Dermis microvascular lymphatic vessel endothelial cell (primary cell): ENCODE measurements at regions not wholly inside any gene's neighbourhood (a gene's known extent, or its start where the extent isn't known, plus 50 kb on each side); places are given as distances from the start of the nearest gene placed in this dataset.

Experiments
- DNase-seq, 2 donors: peaks; one replicate each; pipeline versions ENCODE4 v3.0.0 to v3.0.0-alpha.2; 2010; ENCODE audit warnings: low read depth in 2 of 2

DNA sequence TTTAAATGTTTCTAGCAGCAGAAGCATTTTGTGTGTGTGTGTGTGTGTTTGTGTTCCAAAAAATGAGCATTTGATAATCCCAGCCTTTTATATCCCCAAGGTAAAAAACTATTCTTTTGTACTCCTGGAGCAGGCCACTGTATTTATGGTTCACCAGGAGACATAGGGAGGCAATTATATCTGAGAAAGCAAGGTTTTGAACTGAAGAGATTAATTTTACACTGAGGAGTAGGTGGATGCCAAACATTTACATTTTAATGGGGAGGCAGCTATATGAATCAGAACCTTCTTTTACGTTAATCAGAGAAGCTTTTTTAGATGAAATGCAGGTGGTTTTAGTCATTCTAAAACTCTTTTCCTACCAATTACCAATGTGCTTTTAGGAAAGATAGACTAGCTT, 1374.0 kb upstream of the TENM4 start:
- DNase-seq = no peak

- no peak for DNase-seq
Observed at GRCh38 chr11:80810695-80811094, 1369.9 kb upstream of the TENM4 start.

GRCh38 chr11:80798174-80798573, 1357.3 kb upstream of the TENM4 start:
- DNase-seq = no peak

- no peak for DNase-seq
Observed at GRCh38 chr11:80783561-80783960, 1342.7 kb upstream of the TENM4 start.

DNA sequence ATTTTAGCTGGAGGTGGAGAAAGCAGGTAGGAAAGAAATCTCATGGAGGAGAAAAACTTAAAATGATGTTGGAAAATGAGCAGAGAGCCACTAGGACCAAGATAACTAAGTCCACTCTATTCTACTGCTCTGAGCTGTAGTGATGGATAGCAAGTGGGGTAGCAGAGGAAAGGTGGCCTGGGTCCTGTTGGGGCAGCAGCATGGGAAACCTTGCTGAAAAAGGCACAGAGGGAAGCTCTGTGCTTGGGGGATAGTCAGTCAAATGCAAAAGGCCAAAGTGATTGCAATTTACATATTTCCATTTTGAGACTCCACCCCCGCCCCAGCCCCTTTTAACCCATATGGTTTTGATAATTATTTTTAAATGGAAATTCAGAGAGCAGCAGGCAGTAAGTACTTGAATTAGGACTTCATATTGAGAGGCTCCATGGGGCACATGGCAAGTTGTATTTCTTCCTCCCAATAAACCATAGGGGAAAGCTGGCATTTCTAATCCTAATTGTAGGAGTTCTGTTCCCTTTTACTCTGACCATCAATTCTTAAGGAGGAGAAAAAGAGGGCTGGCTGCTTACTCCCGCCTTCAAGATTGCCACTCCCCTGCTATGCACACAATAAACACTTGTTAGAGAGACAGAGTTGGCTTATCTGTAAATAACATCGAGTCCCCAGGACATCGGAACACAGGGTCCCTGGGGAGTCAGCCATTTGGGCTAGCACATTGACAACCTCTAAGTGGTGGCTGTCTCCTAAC, 1341.5 kb upstream of the TENM4 start:
- no peak for DNase-seq

DNA sequence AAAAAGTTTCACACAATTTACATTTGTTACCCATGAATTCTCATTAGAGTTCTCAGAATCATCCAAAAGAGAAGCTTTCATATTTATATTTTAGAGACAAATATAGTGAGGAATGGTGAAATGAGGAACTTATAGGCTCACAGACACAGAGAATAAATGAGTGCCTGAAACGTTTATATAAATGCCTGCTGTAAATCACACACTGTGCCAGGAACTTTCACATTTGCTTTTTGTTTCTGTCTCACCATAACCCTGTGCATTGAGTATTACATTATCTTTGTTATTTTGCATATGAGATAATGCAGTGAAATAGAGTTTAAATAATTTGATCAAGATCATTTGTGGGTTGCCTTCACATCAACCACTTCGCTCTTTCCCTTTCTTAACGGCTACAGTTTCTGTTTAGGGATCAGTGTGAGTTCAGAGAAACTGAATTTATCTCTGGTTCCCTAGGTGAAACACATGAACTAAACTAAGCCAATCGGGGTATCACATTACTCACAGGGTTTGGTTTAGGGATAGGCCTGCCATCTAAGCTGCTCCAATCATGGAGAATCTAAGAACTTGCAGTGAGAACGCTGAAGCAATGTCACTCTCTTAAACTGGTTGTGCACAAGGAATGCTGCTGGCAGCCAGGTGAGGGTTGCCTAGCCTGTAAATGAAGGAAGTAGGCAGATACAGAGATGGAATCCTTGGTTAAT, 1339.2 kb upstream of the TENM4 start:
- no peak for DNase-seq

DNA sequence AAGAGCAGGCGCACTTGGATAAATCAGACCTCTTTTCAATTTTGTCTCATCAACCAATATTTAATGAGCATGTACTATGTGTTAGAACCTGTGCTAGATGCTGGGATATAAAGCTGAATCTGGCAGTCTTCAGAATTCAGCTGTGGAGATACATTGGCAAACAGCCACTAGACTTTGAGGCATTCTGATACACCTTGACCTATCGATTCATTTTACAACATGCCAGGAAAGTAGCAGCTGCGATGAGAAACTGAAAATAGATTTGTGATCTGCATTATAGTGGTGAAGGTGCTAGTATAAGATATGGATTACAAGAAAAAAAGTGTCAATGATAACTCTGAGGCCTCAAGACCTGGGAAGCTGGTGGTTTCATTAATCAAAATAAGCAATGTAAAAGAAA, 1338.1 kb upstream of the TENM4 start:
- no peak for DNase-seq

DNA sequence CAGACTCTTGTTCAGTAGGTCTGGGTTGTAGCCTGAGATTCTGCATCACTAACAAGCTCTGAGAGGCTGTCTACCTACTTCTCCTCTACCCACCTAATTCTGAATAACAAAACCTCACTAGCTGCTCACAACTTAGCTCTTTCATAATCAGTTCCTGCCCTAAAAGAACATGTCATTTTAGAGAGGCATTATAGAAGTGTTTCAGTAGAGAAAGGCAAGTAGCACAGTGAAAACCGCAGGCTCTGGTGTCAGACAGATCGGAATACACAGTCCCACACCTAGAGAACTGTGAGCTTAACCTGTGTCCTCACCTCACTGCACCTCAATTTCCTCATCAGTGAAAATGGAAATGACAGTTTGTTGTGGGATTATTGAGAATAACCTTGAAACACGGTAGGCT, 1337.6 kb upstream of the TENM4 start:
- no peak for DNase-seq

DNA sequence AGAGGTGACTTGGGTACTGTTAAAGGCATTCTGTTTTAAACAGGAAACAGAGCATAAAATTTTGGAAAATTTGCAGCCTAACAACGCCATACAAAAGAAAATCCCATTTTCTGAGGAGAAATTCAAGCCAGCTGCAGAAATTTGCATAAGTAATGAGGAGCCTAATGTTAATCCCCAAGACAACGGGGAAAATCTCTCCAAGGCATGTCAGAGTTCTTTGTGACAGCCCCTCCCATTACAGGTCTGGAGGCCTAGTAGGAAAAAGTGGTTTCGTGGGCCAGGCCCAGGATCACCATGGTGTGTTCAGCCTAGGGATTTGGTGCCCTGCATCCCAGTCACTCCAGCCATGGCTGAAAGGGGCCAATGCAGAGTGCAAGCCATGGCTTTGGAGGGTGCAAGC, 1333.1 kb upstream of the TENM4 start:
- no peak for DNase-seq

DNA sequence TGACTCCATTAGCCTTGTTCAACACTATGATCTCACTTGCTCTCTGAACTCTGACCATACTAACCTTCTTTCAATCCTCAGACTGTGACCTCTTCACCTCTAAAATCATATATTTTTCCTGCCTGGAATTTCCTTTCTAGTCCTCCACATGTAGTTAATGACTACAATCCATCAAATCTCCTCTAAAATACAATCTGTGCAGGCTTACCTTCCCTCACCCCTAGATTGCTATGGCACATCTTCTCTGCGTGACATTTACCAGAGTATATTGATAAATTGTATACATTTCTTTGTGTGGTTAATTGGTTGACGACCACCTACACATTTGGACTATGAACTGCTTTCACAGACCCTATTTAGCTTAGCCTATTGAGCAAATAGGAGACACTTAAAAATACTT, 1330.2 kb upstream of the TENM4 start:
- DNase-seq = no peak

DNA sequence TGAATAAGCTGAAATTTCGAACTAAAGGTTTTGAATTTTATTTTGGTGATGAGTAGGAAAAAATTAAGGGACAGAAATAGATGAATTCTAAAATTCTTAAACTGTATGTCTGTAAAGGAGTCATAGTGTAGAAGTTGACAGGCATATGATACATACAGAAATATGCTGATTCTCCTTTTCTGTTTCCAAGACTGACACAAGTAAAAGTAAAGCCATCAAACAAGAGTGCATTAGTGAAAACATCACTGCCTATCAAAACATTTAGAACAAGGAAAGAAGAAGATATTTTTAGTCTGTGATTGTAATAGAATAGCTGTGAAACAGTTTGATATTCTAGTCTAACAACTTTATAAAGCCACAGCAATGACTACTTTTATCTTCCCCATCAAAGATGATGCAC, 1318.0 kb upstream of the TENM4 start:
- no peak for DNase-seq

GRCh38 chr11:80748207-80748925, 1307.5 kb upstream of the TENM4 start:
- DNase-seq = no peak

GRCh38 chr11:80746300-80746699, 1305.5 kb upstream of the TENM4 start:
- no peak for DNase-seq

DNA sequence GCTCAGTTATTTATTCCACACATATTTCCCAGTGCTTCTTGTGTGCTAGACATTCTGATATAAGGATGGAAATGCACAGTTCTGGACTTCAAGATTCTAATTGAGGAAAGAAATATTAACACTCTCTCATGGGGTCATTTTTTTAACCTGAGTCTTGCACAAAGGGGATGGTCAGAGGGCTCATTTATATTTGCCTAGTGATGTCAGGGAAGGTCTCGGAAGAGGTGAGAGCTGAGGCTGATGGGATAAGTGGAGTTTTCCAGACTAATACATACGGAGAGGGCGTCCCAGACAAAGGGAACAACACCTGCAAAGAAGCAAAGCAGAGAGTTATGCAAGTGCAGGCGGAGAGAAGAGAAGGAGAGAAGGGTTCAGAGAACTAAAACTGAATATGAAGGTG, 1304.6 kb upstream of the TENM4 start:
- no peak for DNase-seq

GRCh38 chr11:80733790-80734189, 1293.0 kb upstream of the TENM4 start:
- DNase-seq = no peak

- DNase-seq = no peak
Observed at GRCh38 chr11:80733361-80733760, 1292.5 kb upstream of the TENM4 start.

- DNase-seq = no peak
Observed at GRCh38 chr11:80727315-80727714, 1286.5 kb upstream of the TENM4 start.

DNA sequence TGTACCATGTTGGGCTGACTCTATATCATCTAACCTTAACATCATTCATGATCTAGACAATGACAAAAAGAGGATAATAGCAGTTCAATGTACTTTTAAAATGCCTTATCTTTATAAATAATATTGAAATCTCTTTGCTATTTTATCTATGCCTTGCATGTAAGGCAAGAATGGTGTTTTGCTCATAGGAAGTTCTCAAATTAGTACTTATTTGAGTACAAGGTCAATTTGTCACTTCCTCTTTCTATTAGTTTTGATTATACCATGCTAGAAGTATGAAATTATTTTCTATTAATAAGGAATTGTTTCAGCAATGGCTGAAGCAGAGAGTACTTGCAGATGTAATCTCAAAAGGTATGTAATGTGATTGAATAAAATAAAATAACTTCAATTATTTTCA, 1285.4 kb upstream of the TENM4 start:
- no peak for DNase-seq

GRCh38 chr11:80724366-80724765, 1283.5 kb upstream of the TENM4 start:
- no peak for DNase-seq

GRCh38 chr11:80722629-80723028, 1281.8 kb upstream of the TENM4 start:
- DNase-seq = no peak

DNA sequence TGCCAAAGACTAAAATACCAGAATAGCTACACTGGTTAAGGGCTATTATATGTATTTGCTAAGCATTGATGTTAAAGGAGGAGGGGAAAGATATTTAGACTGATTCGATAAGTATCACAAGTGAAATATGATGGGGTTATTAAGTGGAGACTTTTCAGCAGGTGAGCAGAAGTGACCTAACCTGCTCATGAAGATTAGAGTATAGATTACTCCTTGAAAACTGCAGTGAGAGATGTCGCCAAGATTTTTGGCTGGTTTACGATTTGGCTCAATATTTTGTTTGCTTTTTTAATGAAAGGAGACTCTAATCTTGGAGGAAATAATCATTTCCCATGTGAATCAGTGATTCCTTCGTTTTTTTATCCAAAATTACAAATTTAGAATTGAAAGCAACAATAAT, 1279.5 kb upstream of the TENM4 start:
- DNase-seq = no peak

- DNase-seq = no peak
Observed at GRCh38 chr11:80719292-80719646, 1278.4 kb upstream of the TENM4 start.
